H9 (cell line): ENCODE measurements at regions not wholly inside any gene's neighbourhood (a gene's known extent, or its start where the extent isn't known, plus 50 kb on each side); places are given as distances from the start of the nearest gene placed in this dataset.

Experiments used
- DNase-seq: peaks from one replicate; pipeline ENCODE4 v3.0.0-alpha.2; 2017
- H2AFZ ChIP-seq: one replicate; pipeline ENCODE4 v1.6.1; 2013; ENCODE audit warnings: mild to moderate bottlenecking, low read length, control low read depth, moderate library complexity
- H2AK5ac ChIP-seq: 2 replicates; pipeline ENCODE4 v1.6.1; 2013; ENCODE audit warnings: low read length, control low read depth, mixed read lengths; ENCODE audit not compliant: insufficient read length
- H2BK120ac ChIP-seq: one replicate; pipeline ENCODE4 v1.6.1; 2013; ENCODE audit warnings: low read depth, mild to moderate bottlenecking, low read length, control low read depth, inconsistent platforms; ENCODE audit not compliant: poor library complexity, severe bottlenecking
- H2BK12ac ChIP-seq: 2 replicates; pipeline ENCODE4 v1.6.1; 2013; ENCODE audit warnings: low read length, control low read depth, mixed read lengths, low read depth; ENCODE audit not compliant: insufficient read length
- H2BK15ac ChIP-seq: 2 replicates; pipeline ENCODE4 v1.6.1; 2013; ENCODE audit warnings: low read depth, low read length, control low read depth
- H2BK20ac ChIP-seq: one replicate; pipeline ENCODE4 v1.6.1; 2013; ENCODE audit warnings: low read depth, mild to moderate bottlenecking, low read length, control low read depth, inconsistent platforms; ENCODE audit not compliant: poor library complexity, severe bottlenecking
- H2BK5ac ChIP-seq: 2 replicates; pipeline ENCODE4 v1.6.1; 2013; ENCODE audit warnings: low read length, control low read depth, mixed read lengths; ENCODE audit not compliant: insufficient read length
- H3K14ac ChIP-seq: 2 replicates; pipeline ENCODE4 v1.6.1; 2013; ENCODE audit warnings: low read length, control low read depth; ENCODE audit not compliant: insufficient read depth
- H3K18ac ChIP-seq: 2 replicates; pipeline ENCODE4 v1.6.1; 2013; ENCODE audit warnings: low read depth, mild to moderate bottlenecking, mixed read lengths, low read length, control low read depth; ENCODE audit not compliant: insufficient read length
- H3K23ac ChIP-seq: 2 replicates; pipeline ENCODE4 v1.6.1; 2013; ENCODE audit warnings: low read length, control low read depth, mixed read lengths, low read depth; ENCODE audit not compliant: insufficient read length
- H3K23me2 ChIP-seq: 2 replicates; pipeline ENCODE4 v1.6.1; 2013; ENCODE audit warnings: low read depth, mild to moderate bottlenecking, mixed read lengths, low read length, control low read depth; ENCODE audit not compliant: insufficient read length, poor library complexity, severe bottlenecking
- H3K27ac ChIP-seq: 2 replicates; pipeline ENCODE4 v1.5.1; 2013; ENCODE audit warnings: low read length, control low read depth, mixed read lengths, low read depth; ENCODE audit not compliant: insufficient read length
- H3K27me3 ChIP-seq: 2 replicates; pipeline ENCODE4 v1.6.1; 2013; ENCODE audit warnings: low read length, control low read depth, inconsistent platforms; ENCODE audit not compliant: insufficient read depth
- H3K4ac ChIP-seq: 2 replicates; pipeline ENCODE4 v1.6.1; 2013; ENCODE audit warnings: low read depth, mild to moderate bottlenecking, control low read depth, inconsistent platforms, low read length, moderate library complexity
- H3K4me1 ChIP-seq: 2 replicates; pipeline ENCODE4 v1.6.1; 2013; ENCODE audit warnings: low read length, control low read depth, inconsistent platforms; ENCODE audit not compliant: insufficient read depth
- H3K4me2 ChIP-seq: 2 replicates; pipeline ENCODE4 v1.6.1; 2013; ENCODE audit warnings: low read length, control low read depth, mixed read lengths; ENCODE audit not compliant: insufficient read length, insufficient read depth
- H3K56ac ChIP-seq: 2 replicates; pipeline ENCODE4 v1.6.1; 2013; ENCODE audit warnings: low read depth, mild to moderate bottlenecking, mixed read lengths, low read length, control low read depth; ENCODE audit not compliant: insufficient read length
- H3K79me1 ChIP-seq: 2 replicates; pipeline ENCODE4 v1.6.1; 2013; ENCODE audit warnings: low read depth, mild to moderate bottlenecking, moderate library complexity, low read length, control low read depth, inconsistent platforms; ENCODE audit not compliant: insufficient read depth, poor library complexity, severe bottlenecking
- H3K79me2 ChIP-seq: 2 replicates; pipeline ENCODE4 v1.6.1; 2013; ENCODE audit warnings: low read length, control low read depth, inconsistent platforms; ENCODE audit not compliant: insufficient read depth
- H3K9ac ChIP-seq: 2 replicates; pipeline ENCODE4 v1.6.1; 2013; ENCODE audit warnings: low read length, control low read depth, mixed read lengths; ENCODE audit not compliant: insufficient read length; ENCODE audit errors: extremely low read depth
- H3K9me3 ChIP-seq: one replicate; pipeline ENCODE4 v1.6.1; 2013; ENCODE audit warnings: low read depth, low read length, inconsistent platforms; ENCODE audit not compliant: control insufficient read depth
- H3T11ph ChIP-seq: one replicate; pipeline ENCODE4 v1.6.1; 2013; ENCODE audit warnings: mild to moderate bottlenecking, low read length, control low read depth, inconsistent platforms
- H4K20me1 ChIP-seq: one replicate; pipeline ENCODE4 v1.6.1; 2013; ENCODE audit not compliant: control insufficient read depth, insufficient read length, insufficient read depth
- H4K5ac ChIP-seq: 2 replicates; pipeline ENCODE4 v1.6.1; 2013; ENCODE audit warnings: low read depth, mild to moderate bottlenecking, mixed read lengths, low read length, control low read depth; ENCODE audit not compliant: insufficient read length
- H4K8ac ChIP-seq: replicated peaks from 2 replicates; pipeline ENCODE4 v1.6.1; 2013; ENCODE audit warnings: low read length, control low read depth, mixed read lengths, low read depth; ENCODE audit not compliant: insufficient read length
- H4K91ac ChIP-seq: 2 replicates; pipeline ENCODE4 v1.6.1; 2013; ENCODE audit warnings: low read depth, mild to moderate bottlenecking, moderate library complexity, mixed read lengths, low read length, control low read depth; ENCODE audit not compliant: insufficient read length
- H3K27ac Mint-ChIP-seq, 3 experiments: 2 replicates in 2 of 3; 3 replicates in 1 of 3; pipeline ENCODE4 v1.8.0; 2020 to 2021; ENCODE audit warnings: mixed read lengths in 3 of 3, mild to moderate bottlenecking in 1 of 3, moderate library complexity in 1 of 3
- H3K27me3 Mint-ChIP-seq: 2 replicates; pipeline ENCODE4 v1.8.0; 2021; ENCODE audit warnings: low read depth, mild to moderate bottlenecking, moderate library complexity, mixed read lengths
- H3K36me3 Mint-ChIP-seq, 3 experiments: 2 replicates in 2 of 3; 3 replicates in 1 of 3; pipeline ENCODE4 v1.8.0; 2020 to 2021; ENCODE audit warnings: low read depth in 3 of 3, mixed read lengths in 3 of 3; ENCODE audit not compliant: insufficient read depth in 1 of 3
- H3K4me1 Mint-ChIP-seq, 2 experiments: 2 replicates each; pipeline ENCODE4 v1.8.0; 2020; ENCODE audit warnings: mixed read lengths in 2 of 2
- H3K4me3 Mint-ChIP-seq, 2 experiments: 2 replicates in 1 of 2; 3 replicates in 1 of 2; pipeline ENCODE4 v1.8.0; 2020 to 2021; ENCODE audit warnings: mild to moderate bottlenecking in 2 of 2, mixed read lengths in 2 of 2, moderate library complexity in 1 of 2
- H3K9me3 Mint-ChIP-seq, 2 experiments: 2 replicates in 1 of 2; 3 replicates in 1 of 2; pipeline ENCODE4 v1.8.0; 2020; ENCODE audit warnings: mild to moderate bottlenecking in 2 of 2, mixed read lengths in 2 of 2, moderate library complexity in 1 of 2
- WGBS: extraction: QIAGEN DNeasy Blood & Tissue Kit; methylation state at CpG from one replicate; pipeline ENCODE4 v1.1.7; 2013; ENCODE audit warnings: missing lambda C conversion rate, low lambda C conversion rate, mixed read lengths; ENCODE audit not compliant: insufficient read length; ENCODE audit errors: extremely low coverage; 5-methylcytosine and 5-hydroxymethylcytosine counted together
- TF ChIP-seq, protein P1 (sequence below): fragments of 200-600 bp; sonication (generic); conservative IDR thresholded peaks from 3 replicates; pipeline ENCODE4 v1.8.0; 2021; ENCODE audit warnings: antibody characterized with exemption, mild to moderate bottlenecking

DNA sequence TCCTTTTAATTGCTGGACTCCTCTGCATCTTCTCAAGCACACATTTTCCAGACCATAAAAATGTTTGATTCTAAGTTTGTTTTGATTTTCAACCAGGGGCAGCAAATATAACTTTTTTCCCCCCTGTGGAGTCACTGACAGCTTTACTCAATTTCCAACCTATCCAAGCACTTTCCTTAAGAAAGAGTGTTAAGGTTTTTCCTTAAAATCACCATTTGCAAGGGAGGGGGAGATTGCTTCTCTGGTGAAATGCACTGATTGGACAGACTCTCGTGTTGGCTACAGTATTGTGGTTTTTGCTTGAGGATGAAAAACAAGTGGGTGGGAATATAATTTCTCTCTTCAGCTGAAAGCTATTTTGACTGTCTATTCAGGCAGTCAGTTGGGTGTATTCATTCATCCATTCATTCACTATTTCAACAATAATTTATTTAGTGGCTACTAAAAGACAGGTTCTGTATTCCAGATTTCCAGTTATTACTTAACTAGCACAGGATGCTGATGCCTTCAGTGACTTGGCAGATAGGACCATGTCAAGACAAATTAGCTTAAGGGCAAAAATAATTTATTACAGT is 146.3 kb downstream of the BAMBI start:
- Mint-ChIP-seq H3K4me1 (peaks cover 3 to 10% of the 10 kb centered on the region in 2 experiments; a peak in 3 of 4 replicates), H3K4me3 (no peak overlapping the region), H3K27ac (no peak overlapping the region), H3K9me3 (no peaks in the 10 kb centered on the region), H3K36me3 (no peaks in the 10 kb centered on the region), H3K27me3 (no peaks in the 10 kb centered on the region)
- H3K79me1 ChIP-seq: no peaks in the 10 kb centered on the region
- no peak overlapping the region for H3K4ac ChIP-seq
- no peak overlapping the region for H3K23ac ChIP-seq
- no peak overlapping the region for H2BK20ac ChIP-seq
- no peak overlapping the region for H4K5ac ChIP-seq
- H3K14ac ChIP-seq: no peak overlapping the region
- H4K20me1 ChIP-seq: no peaks in the 10 kb centered on the region
- no peak overlapping the region for H2BK15ac ChIP-seq
- no peak for DNase-seq
- H2BK12ac ChIP-seq: no peak overlapping the region
- H2BK120ac ChIP-seq: no peak overlapping the region
- H3K4me1 ChIP-seq: no peaks in the 10 kb centered on the region; the same call in 1 of the 2 replicates
- no peak overlapping the region for H4K8ac ChIP-seq
- H3K9ac ChIP-seq: no peak overlapping the region
- H3K18ac ChIP-seq: no peak overlapping the region
- H3K9me3 ChIP-seq: no peaks in the 10 kb centered on the region
- no peak overlapping the region for H2AFZ ChIP-seq
- TF ChIP-seq, protein P1, sequence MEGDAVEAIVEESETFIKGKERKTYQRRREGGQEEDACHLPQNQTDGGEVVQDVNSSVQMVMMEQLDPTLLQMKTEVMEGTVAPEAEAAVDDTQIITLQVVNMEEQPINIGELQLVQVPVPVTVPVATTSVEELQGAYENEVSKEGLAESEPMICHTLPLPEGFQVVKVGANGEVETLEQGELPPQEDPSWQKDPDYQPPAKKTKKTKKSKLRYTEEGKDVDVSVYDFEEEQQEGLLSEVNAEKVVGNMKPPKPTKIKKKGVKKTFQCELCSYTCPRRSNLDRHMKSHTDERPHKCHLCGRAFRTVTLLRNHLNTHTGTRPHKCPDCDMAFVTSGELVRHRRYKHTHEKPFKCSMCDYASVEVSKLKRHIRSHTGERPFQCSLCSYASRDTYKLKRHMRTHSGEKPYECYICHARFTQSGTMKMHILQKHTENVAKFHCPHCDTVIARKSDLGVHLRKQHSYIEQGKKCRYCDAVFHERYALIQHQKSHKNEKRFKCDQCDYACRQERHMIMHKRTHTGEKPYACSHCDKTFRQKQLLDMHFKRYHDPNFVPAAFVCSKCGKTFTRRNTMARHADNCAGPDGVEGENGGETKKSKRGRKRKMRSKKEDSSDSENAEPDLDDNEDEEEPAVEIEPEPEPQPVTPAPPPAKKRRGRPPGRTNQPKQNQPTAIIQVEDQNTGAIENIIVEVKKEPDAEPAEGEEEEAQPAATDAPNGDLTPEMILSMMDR: no peak
- H3T11ph ChIP-seq: no peak overlapping the region
- no peak overlapping the region for H2AK5ac ChIP-seq
- no peak overlapping the region for H3K56ac ChIP-seq
- H3K27me3 ChIP-seq: no peaks in the 10 kb centered on the region
- no peak overlapping the region for H3K4me2 ChIP-seq
- no peaks in the 10 kb centered on the region for H3K79me2 ChIP-seq
- no peak overlapping the region for H4K91ac ChIP-seq
- no peak overlapping the region for H3K27ac ChIP-seq
- no CpG with 5 or more reads among the region's 1 CpG for WGBS
- no peaks in the 10 kb centered on the region for H3K23me2 ChIP-seq
- H2BK5ac ChIP-seq: no peak overlapping the region
